NCI-H2029 (cell line): ENCODE measurements at regions not wholly inside any gene's neighbourhood (a gene's known extent, or its start where the extent isn't known, plus 50 kb on each side); places are given as distances from the start of the nearest gene placed in this dataset.
"Not testable (repeated sequence)": the region's sequence is repeated elsewhere in the genome, so short reads cannot be mapped to it uniquely, and the experiment has no call there.

Source experiments
- DNase-seq: peaks from one replicate; lab custom pipeline; 2025; lab: John Stamatoyannopoulos, UW

- DNase-seq = no peak
Observed at GRCh38 chr14:105659935-105660527, 133.6 kb downstream of the TMEM121 start.

- DNase-seq = no peak
Observed at GRCh38 chr14:105660816-105661531, 134.6 kb downstream of the TMEM121 start.

GRCh38 chr14:105662043-105662442 is 135.7 kb downstream of the TMEM121 start:
- not testable (repeated sequence) for DNase-seq

GRCh38 chr14:105662592-105662991 is 136.2 kb downstream of the TMEM121 start:
- DNase-seq = not testable (repeated sequence)

- DNase-seq = not testable (repeated sequence)
Observed at GRCh38 chr14:105663323-105663722, 136.9 kb downstream of the TMEM121 start.

GRCh38 chr14:105663818-105664596 is 137.6 kb downstream of the TMEM121 start:
- not testable (repeated sequence) for DNase-seq

- DNase-seq = no peak
Observed at GRCh38 chr14:105664691-105665090, 138.3 kb downstream of the TMEM121 start.

- DNase-seq = no peak
Observed at GRCh38 chr14:105665247-105665950, 139.0 kb downstream of the TMEM121 start.

- DNase-seq = no peak
Observed at GRCh38 chr14:105665951-105666277, 139.5 kb downstream of the TMEM121 start.

GRCh38 chr14:105666420-105666819 is 140.0 kb downstream of the TMEM121 start:
- no peak for DNase-seq

GRCh38 chr14:105666991-105667662 is 140.7 kb downstream of the TMEM121 start:
- DNase-seq = not testable (repeated sequence)

GRCh38 chr14:105667663-105668020 is 141.3 kb downstream of the TMEM121 start:
- not testable (repeated sequence) for DNase-seq

GRCh38 chr14:105668021-105668420 is 141.6 kb downstream of the TMEM121 start:
- DNase-seq = not testable (repeated sequence)

GRCh38 chr14:105668471-105669230 is 142.3 kb downstream of the TMEM121 start:
- not testable (repeated sequence) for DNase-seq

GRCh38 chr14:105669231-105669610 is 142.8 kb downstream of the TMEM121 start:
- DNase-seq = not testable (repeated sequence)

GRCh38 chr14:105669646-105670045 is 143.3 kb downstream of the TMEM121 start:
- not testable (repeated sequence) for DNase-seq

- not testable (repeated sequence) for DNase-seq
Observed at GRCh38 chr14:105672450-105673200, 146.2 kb downstream of the TMEM121 start.

- not testable (repeated sequence) for DNase-seq
Observed at GRCh38 chr14:105675433-105675832, 149.1 kb downstream of the TMEM121 start.

- DNase-seq = not testable (repeated sequence)
Observed at GRCh38 chr14:105675905-105676670, 149.7 kb downstream of the TMEM121 start.
